ENCODE measurements at regions not wholly inside any gene's neighbourhood (a gene's known extent, or its start where the extent isn't known, plus 50 kb on each side); places are given as distances from the start of the nearest gene placed in this dataset.

DNA sequence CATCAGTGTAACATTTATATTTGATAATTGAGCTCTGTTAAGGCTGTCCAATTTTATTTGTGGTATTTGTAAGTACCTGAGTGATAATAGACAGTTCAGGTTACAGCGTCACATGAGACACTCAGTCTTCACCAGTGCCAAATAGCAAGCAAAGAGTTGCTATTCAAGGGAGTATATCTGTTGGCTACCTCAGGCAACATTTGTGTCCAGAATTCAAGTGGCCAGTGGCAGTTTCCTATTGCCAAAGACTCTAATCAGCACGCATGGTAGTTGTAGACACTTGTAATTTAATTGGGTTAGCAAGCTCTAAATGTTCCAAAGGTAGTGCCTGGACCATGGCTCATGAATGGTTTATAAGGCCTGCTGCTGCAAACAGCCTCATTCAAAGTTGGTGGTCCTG is 1524.3 kb upstream of the B3GALT2 start:
- H3K27me3 Mint-ChIP-seq (ENCODE audit: low read depth in 2 of 2) = no peaks in the 10 kb centered on the region
- Histone ChIP-seq H3K36me3 (ENCODE audit: control insufficient read depth, insufficient read depth, low read length) (no peaks in the 10 kb centered on the region), H3K4me3 (ENCODE audit: low read length) (no peak overlapping the region), H3K4me1 (ENCODE audit: control insufficient read depth, insufficient read depth, low read length) (no peaks in the 10 kb centered on the region), H3K9me3 (ENCODE audit: control insufficient read depth, insufficient read depth, low read length) (no peaks in the 10 kb centered on the region), H3K27ac (ENCODE audit: low read length) (no peak overlapping the region), H3K27me3 (ENCODE audit: control insufficient read depth, insufficient read depth, low read length) (no peaks in the 10 kb centered on the region)
- H3K36me3 Mint-ChIP-seq = no peaks in the 10 kb centered on the region
- 91% methylated on average over 2 of the region's 2 CpGs for WGBS (ENCODE audit: insufficient coverage)
- H3K4me1 Mint-ChIP-seq = no peaks in the 10 kb centered on the region
- intact Hi-C loops (cut with micrococcal nuclease) = no loop called here
- no peak overlapping the region for H3K4me3 Mint-ChIP-seq
- H3K9me3 Mint-ChIP-seq = peaks cover 5 to 14% of the 10 kb centered on the region in 2 donors
- TF ChIP-seq, protein P1, sequence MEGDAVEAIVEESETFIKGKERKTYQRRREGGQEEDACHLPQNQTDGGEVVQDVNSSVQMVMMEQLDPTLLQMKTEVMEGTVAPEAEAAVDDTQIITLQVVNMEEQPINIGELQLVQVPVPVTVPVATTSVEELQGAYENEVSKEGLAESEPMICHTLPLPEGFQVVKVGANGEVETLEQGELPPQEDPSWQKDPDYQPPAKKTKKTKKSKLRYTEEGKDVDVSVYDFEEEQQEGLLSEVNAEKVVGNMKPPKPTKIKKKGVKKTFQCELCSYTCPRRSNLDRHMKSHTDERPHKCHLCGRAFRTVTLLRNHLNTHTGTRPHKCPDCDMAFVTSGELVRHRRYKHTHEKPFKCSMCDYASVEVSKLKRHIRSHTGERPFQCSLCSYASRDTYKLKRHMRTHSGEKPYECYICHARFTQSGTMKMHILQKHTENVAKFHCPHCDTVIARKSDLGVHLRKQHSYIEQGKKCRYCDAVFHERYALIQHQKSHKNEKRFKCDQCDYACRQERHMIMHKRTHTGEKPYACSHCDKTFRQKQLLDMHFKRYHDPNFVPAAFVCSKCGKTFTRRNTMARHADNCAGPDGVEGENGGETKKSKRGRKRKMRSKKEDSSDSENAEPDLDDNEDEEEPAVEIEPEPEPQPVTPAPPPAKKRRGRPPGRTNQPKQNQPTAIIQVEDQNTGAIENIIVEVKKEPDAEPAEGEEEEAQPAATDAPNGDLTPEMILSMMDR (IDR thresholded peaks at IDR 0.05) = no peak
- ATAC-seq (no peak), DNase-seq (no peak)
- H3K27ac Mint-ChIP-seq = no peak overlapping the region

DNA sequence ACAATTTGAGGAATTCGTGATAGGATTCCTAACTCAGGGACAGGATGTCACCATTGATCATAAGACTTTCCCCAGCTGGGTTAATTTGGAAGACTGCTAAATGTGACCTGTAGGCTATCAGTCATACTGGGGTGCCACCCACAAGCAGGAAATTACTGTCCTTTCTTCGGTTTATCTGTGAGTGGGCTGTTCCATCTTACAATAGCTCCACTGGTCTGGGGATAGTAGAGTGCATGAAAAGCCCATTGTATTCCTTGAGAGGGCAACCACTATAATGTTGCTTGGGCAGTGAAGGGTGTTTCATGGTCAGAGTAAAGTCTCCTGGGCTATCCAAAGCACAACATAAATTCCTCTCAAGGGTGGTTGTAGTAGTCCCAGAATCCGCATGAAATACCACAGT is 1523.0 kb upstream of the B3GALT2 start:
- Histone ChIP-seq H3K27ac (ENCODE audit: low read length) (no peak overlapping the region), H3K36me3 (ENCODE audit: control insufficient read depth, insufficient read depth, low read length) (no peaks in the 10 kb centered on the region), H3K4me1 (ENCODE audit: control insufficient read depth, insufficient read depth, low read length) (no peaks in the 10 kb centered on the region), H3K27me3 (ENCODE audit: control insufficient read depth, insufficient read depth, low read length) (no peaks in the 10 kb centered on the region), H3K9me3 (ENCODE audit: control insufficient read depth, insufficient read depth, low read length) (no peaks in the 10 kb centered on the region), H3K4me3 (ENCODE audit: low read length) (no peak overlapping the region)
- Mint-ChIP-seq H3K27me3 (ENCODE audit: low read depth in 2 of 2) (no peaks in the 10 kb centered on the region), H3K4me1 (no peaks in the 10 kb centered on the region), H3K4me3 (no peak overlapping the region), H3K36me3 (no peaks in the 10 kb centered on the region), H3K27ac (no peak overlapping the region), H3K9me3 (peaks cover 4 to 10% of the 10 kb centered on the region in 2 donors)
- intact Hi-C loops (cut with micrococcal nuclease) = no loop called here
- ATAC-seq = no peak
- TF ChIP-seq, protein P1 (IDR thresholded peaks at IDR 0.05) = no peak
- DNase-seq = no peak
- WGBS (ENCODE audit: insufficient coverage) = 79% methylated on average over 3 of the region's 3 CpGs

DNA sequence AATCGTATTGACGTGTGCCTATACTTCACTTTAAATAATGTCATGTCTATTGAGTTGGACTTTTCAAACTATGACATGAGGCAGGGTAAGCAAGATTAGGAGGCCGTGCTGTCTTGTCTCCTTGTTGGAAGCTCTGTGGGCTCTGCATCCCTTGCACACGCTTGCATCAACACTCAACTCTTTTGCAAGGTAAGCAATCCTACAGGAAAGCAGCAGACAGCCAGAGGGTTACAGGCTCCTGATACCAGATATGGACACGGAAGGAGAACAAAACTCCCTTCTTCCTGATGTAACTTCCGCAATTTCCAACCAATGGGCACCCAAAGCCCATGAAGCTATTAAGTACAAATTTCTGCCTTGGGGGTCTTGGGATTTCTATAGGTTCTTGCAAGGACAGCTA is 1520.7 kb upstream of the B3GALT2 start:
- ATAC-seq (no peak), DNase-seq (no peak)
- Mint-ChIP-seq H3K9me3 (peaks cover 7 to 11% of the 10 kb centered on the region in 2 donors), H3K4me3 (no peak overlapping the region), H3K36me3 (no peaks in the 10 kb centered on the region), H3K4me1 (no peaks in the 10 kb centered on the region), H3K27me3 (ENCODE audit: low read depth in 2 of 2) (no peaks in the 10 kb centered on the region), H3K27ac (no peak overlapping the region)
- no peak overlapping the region for H3K4me3 ChIP-seq (ENCODE audit: low read length)
- H3K4me1 ChIP-seq (ENCODE audit: control insufficient read depth, insufficient read depth, low read length) = no peaks in the 10 kb centered on the region
- no peaks in the 10 kb centered on the region for H3K36me3 ChIP-seq (ENCODE audit: control insufficient read depth, insufficient read depth, low read length)
- intact Hi-C loops (cut with micrococcal nuclease) = no loop called here
- H3K9me3 ChIP-seq (ENCODE audit: control insufficient read depth, insufficient read depth, low read length) = no peaks in the 10 kb centered on the region
- H3K27me3 ChIP-seq (ENCODE audit: control insufficient read depth, insufficient read depth, low read length) = no peaks in the 10 kb centered on the region
- TF ChIP-seq, protein P1 (IDR thresholded peaks at IDR 0.05) = no peak
- WGBS (ENCODE audit: insufficient coverage) = 93% methylated on average over 6 of the region's 6 CpGs
- H3K27ac ChIP-seq (ENCODE audit: low read length) = no peak overlapping the region

DNA sequence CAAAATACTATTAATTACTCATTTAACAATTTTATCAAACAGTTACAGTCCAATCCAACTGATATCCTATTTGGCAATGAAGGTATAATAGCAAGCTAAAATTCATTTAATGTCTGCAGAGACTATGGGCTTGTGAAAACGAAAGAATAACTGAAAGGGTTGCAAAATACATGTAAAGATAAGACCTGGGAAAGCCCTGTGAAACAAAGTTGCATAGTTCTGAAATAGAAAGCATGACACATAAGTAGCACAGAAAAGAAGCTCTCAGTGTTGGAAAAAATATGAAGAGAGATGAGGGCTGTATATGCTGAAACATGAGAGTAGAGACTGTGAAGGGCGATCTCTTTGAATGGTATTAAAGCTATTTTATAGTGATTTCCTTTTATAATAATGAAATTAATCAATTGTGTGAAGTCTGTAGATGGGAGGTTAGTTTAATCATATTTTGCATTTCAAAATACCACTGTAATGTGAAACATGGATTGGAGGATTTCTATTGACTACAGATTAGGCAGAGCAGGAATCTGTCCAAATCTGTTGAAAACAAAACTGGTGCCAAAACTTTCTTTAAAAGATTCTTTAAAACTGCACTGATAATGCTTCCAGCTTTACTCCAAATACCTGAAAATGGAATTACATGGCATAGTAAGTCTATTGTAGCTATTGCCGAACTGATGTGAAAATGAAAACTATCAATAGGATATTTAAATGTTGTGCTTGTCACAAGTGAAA is 1518.9 kb upstream of the B3GALT2 start:
- ATAC-seq (no peak), DNase-seq (no peak)
- Histone ChIP-seq H3K9me3 (ENCODE audit: control insufficient read depth, insufficient read depth, low read length) (no peaks in the 10 kb centered on the region), H3K27me3 (ENCODE audit: control insufficient read depth, insufficient read depth, low read length) (no peaks in the 10 kb centered on the region), H3K4me1 (ENCODE audit: control insufficient read depth, insufficient read depth, low read length) (no peaks in the 10 kb centered on the region), H3K4me3 (ENCODE audit: low read length) (no peak overlapping the region), H3K27ac (ENCODE audit: low read length) (no peak overlapping the region), H3K36me3 (ENCODE audit: control insufficient read depth, insufficient read depth, low read length) (no peaks in the 10 kb centered on the region)
- WGBS (ENCODE audit: insufficient coverage) = 72% methylated on average over 3 of the region's 3 CpGs
- H3K4me1 Mint-ChIP-seq = no peaks in the 10 kb centered on the region
- no peaks in the 10 kb centered on the region for H3K36me3 Mint-ChIP-seq
- TF ChIP-seq, protein P1 (IDR thresholded peaks at IDR 0.05) = no peak
- intact Hi-C loops (cut with micrococcal nuclease) = no loop called here
- H3K4me3 Mint-ChIP-seq = no peak overlapping the region
- H3K27me3 Mint-ChIP-seq (ENCODE audit: low read depth in 2 of 2) = no peaks in the 10 kb centered on the region
- no peak overlapping the region for H3K27ac Mint-ChIP-seq
- H3K9me3 Mint-ChIP-seq = peaks cover 12 to 17% of the 10 kb centered on the region in 2 donors

All from natural killer cell (primary cell).